Anterior cingulate cortex (tissue), 58 donors: ENCODE measurements at regions not wholly inside any gene's neighbourhood (a gene's known extent, or its start where the extent isn't known, plus 50 kb on each side); places are given as distances from the start of the nearest gene placed in this dataset.

ENCODE experiments used
- DNase-seq, 58 donors: peaks; one replicate each; lab custom pipeline; 2025; lab: John Stamatoyannopoulos, UW

DNA sequence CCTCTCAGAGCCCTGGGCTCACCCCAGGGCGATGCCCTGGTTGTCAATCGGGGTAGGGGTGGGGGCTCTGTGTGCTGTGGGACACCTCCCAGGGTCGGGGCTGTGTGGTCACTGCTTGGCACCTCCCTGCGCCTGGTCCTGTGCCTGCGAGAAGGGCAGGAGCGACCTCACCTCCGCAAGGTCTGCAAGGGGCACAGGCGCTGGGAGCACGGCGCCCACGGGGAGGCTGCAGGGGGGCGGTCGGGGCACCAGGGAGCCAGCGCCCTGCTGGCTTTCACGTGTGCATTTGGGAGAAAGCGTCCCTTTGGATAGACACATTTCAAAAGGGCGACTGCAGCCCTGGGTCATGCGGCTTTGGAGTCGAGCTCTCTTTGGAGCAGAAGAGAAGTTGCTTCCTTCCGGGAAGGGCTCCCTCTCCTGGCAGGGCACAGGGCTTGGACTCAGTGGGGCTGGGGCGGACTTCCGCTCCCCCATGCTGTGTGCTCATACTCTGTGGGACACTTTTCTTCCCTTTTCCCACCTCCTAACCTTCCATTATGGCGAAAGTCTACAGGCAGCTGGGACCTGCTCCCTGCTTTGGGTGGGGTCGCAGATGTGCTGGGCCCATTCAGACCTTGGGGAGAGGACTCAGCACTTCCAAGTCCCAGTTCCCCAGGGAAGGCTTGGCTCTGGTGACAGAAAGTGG is 52.9 kb upstream of the SLC28A3 start:
- DNase-seq, result no peak

DNA sequence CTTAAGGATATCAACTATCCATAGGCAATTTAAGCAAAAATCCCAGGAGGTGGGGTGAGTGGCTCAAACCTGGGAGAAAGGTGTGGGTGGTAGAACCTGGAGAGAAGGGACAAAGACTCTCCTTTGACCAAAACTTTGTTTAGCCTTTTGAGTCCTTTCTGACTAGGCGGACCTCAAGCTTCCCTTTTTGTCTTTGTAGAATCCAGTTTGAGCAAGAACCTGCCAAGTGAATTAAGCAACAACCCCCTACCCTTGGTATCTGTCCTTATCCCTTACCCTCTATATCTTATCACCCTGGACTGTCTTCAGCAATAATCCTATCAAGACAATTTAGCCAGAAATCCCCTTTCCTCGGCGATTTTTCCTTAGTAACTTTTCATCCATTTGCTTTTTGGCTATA is 53.5 kb upstream of the SLC28A3 start:
- DNase-seq, result no peak

DNA sequence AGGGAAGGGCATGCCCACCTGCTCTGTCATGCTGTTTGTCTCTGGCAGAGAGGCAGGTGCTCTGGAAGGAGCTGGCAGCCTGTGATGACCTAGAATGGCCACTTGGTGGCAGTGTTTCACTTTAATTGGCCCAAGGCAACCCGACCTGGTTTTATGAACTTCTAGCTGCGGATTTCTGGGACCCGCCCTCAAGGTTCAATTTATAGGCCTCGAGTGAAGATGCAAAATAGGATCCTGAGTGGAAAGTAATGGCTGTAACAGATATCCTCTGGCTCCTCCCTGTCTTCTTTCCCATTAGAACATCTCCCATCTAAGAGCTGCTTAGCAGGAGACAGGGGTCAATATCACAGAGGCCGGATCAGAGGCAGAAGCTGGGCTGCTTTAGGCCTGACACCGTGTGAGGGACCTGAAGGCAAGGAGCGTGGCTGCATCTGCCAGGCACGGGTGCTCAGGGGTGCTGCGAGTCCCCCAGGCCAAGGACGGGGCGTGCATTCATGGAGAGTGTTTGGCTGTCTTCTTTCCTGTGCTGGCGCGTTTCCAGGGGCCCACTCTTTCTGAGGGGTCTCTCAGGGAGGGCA is 56.7 kb upstream of the SLC28A3 start:
- peak in 54 of 58 donors; percentile 6 to 85 (median 44) for DNase-seq

DNA sequence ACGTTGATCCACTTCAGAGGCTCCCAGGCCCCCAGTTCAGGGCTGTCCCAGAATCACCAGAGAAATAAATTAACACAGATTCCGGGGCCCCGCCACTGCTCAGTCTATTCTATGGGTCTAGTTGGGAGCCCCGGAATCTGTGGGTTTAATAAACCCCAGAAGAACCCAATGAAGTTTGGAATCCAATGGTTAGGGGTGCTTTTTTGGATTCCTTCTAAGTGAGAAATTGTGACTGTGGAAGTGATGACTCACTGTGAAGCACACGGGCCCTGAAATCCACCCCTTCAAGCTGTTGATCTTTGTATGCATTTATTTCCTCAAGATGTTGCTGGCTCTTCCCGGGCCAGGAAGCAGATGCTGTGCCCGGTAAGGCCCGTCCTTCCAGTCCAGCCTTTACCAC is 57.3 kb upstream of the SLC28A3 start:
- DNase-seq, result no peak

DNA sequence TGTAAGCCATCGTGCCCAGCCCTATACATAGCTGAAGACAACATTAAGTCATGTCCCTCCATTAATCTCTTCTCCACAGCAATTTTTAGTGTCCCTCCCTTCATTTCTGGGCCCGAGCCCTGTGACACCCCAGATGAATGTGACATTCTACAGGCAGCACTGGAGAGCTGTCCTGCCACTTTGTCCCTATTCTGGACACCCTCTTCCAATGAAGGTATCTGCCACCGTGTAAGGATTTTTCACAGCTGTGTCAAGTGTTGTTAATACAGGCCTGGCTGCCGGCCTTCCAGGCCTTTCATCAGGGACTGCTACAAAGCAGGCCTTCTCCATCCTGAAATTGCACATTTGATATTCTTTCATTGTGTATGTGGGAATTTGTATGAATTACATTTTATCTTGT is 62.0 kb upstream of the SLC28A3 start:
- DNase-seq, result no peak

DNA sequence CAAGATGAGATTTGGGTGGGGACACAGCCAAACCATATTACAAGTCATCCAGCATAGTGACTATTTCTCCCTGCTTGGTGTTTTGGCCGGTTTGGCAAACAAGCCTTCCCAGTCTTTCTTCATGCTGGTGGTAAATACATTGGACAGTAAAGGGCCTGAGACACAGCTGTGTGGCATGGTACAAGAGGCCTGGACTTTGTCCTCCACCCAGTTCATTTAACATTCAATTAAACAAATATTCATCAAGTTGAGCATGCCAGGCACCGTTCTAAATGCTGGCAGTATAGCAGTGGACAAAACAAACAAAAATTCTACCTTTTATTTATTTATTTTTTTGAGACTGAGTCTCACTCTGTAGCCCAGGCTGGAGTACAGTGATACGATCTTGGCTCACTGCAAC is 62.7 kb upstream of the SLC28A3 start:
- no peak for DNase-seq

DNA sequence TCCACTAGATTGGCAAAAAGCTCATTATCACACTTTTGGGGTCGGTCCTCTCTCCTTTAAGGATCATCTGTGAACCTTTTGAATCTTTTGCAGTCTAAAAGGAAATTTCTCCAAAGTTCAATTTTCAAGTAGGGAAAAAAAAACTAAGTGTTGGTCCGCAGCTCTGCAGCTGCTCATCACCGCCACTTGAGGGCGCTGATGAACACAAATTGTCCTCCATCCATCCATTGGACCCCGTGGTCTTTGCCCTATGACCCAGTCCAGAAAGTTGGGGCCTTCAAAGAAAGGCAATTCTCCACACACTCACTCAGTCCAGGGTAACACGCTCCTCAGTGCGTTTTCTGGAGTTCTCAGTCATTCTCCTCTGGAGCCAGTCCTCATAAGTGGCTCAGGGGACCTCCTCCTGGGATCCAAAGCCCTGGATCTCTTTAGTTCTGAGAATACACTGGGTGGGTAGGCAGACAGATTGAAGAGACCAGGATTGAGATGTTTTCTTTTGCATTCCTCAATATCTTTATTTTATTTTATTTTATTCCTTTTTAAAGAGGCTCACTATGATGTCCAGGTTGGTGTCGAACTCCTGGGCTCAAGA is 63.6 kb upstream of the SLC28A3 start:
- DNase-seq, result peak in 1 of 58 donors; percentile 1

DNA sequence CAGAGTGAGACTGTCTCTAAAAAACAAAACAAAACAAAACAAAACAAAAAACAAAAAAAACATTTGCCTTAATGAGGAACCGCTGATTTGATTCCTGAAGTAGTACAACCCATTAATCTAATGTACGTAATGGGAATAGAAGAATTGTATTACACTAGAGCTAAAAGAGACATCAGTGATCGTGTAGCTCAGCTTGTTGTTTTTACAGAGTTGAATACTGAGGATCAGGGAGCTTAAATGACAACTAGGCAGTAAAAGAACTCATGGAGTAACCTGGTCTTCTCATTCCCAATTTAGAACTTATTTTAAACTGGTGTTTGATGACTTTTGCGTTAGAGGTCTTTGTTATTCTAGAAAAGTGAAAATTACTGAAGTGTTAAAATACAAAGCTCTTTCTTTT is 65.1 kb upstream of the SLC28A3 start:
- no peak for DNase-seq

DNA sequence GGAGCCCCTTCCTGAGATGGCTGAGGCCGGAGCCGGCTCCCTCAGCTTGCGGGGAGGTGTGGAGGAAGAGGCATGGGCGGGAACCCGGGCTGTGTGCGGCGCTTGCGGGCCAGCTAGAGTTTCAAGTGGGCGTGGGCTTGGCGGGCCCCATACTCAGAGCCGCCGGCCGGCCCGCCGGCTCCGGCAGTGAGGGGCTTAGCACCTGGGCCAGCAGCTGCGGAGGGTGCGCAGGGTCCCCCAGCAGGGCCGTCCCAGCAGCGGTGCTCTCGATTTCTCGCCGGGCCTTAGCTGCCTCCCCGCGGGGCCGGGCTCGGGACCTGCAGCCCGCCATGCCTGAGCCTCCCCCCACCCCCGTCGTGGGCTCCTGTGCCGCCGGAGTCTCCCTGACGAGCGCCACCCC is 67.9 kb upstream of the SLC28A3 start:
- DNase-seq, result no peak

DNA sequence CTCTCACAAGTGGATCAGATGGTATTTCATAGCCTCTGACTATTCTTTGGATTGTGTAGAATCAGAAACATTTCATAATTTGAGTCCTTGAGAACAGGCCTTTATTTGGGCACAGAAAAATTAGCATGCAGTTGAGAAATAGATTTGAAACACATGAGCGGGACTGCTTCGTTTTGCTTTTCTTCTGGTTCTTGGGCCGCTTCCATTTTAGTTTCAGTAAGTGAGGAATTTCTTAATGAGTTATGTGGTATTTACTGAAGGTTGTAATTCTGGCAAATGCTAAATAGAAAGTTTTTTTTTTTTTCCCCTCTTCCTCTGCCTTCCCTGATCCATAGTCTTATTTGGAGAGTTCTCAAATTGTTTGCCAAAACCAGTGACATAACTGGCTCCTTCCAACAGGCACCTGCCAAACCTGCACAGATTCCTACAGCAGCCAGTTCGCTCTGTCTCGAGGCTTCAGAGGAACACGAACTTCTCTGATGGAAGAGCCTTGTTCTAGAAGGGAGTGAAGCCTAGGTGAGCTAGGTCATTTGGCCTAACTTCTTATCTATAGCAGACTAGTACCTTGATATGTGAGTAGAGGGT is 71.2 kb upstream of the SLC28A3 start:
- peak in 4 of 58 donors; percentile 0 to 48 (median 6) for DNase-seq

DNA sequence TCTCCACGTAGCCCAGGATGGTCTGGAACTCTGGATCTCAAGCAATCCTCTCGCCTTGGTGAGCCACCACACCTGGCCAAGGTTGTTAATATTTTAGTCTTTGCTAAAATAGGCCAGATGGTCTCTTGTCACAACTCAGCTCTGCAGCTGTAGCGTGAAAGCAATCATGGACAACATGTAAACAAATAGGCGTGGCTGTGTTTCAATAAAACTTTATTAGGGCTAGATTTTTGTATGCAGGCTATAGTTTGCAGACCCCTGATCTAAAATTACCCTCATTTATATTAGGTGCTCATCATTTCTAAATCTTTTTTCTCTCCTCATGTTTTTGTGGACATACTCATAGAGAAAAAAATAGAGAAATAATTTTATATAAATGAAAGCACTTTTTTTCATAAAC is 72.1 kb upstream of the SLC28A3 start:
- no peak for DNase-seq

DNA sequence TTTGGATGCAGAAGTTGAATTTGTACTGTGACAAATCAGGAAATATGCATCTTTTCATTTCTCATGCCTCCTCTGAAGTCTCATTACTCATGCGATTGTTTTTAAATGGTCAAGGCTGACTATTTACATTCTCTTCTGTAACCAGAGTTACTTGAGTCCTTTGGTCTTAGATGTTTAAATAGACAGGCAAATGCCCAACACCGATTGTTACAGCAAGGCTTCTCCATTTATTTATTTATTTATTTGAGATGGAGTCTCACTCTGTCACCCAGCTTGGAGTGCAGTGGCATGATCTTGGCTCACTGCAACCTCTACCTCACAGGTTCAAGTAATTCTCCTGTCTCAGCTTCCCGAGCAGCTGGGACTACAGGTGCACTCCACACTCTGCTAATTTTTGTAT is 72.7 kb upstream of the SLC28A3 start:
- no peak for DNase-seq

DNA sequence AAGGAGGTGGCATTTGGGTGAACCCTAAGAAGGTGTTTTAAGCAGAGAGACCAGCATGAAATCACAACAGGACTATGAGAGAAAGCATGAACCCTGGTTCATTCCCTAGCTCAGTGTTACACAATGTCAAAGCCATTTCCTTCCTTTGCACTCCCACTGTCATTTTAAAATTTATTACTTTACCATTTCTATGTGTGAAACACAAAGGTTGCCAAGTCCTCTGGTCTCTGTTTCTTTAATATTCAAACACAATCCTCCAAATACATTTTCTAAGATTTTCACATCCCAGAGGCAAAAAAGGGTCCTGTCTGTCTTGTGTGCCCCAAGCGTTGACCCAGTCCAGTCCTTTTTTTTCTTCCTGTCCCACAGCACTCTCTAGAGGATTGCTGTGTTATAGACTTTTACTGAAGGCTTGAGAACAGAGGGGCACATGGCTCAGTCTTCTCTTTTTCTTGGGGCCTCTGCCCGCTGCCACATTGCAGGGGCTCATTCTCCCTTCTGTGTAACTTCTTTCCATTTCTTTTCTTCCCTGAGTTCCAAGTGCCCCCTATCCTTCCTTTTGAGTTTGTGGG is 78.6 kb upstream of the SLC28A3 start:
- no peak for DNase-seq

DNA sequence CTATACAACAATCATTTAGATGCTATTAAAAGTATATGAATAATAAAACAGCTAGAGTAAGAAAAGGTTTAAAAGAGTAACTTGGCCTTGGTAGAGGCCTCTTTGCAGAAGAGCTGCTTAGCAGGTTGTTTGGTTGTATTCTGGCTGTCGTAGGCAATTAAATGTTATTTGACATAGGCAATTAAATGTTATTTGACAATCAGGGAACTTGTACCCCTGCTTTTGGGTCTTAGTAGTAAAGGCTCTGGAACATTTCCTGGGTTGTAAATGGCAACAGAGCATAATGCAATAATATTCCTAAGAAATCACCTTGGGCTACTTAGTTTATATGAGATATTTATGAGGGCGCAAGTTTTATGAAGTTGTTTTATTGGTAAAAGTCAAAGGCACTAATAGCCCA is 84.4 kb upstream of the SLC28A3 start:
- no peak for DNase-seq

DNA sequence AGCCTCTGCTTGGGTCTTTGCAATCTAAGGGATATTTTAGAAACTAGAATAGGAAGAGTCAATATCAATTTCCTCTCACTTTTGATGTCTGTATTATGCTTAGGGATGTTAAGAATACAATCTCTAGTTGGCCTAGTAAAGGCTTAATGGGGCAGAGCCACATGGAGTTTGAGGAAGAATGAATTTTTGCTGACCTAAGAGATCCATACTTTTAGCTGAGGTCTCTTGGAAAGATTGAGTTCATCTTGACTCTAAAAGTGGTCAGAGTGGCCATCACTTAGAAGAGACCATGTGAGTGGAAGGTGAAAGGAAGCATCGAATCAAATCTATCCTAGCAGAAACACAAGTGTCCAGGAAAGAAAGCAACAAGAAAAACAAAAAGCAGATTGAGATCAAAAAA is 92.2 kb upstream of the SLC28A3 start:
- DNase-seq, result no peak

DNA sequence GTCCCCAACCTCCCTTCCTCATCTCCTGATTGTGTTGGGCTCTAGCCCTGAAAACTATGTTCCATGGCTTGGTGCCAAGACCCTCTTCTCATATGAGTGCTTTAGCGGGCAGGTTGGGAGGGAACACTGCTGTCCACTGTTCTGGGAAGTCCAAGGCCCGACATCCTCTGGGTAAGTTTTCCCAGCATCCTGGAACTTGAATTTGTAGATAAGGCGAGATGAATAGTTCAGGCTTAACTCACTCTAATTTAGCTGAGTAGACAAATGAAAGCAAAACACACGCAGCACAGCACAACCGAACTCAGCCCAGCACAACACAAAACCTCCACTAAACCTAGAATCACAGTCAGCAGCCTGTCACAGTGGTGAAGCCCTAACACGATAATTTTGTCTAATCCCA is 95.3 kb upstream of the SLC28A3 start:
- DNase-seq, result peak in 1 of 58 donors; percentile 14

DNA sequence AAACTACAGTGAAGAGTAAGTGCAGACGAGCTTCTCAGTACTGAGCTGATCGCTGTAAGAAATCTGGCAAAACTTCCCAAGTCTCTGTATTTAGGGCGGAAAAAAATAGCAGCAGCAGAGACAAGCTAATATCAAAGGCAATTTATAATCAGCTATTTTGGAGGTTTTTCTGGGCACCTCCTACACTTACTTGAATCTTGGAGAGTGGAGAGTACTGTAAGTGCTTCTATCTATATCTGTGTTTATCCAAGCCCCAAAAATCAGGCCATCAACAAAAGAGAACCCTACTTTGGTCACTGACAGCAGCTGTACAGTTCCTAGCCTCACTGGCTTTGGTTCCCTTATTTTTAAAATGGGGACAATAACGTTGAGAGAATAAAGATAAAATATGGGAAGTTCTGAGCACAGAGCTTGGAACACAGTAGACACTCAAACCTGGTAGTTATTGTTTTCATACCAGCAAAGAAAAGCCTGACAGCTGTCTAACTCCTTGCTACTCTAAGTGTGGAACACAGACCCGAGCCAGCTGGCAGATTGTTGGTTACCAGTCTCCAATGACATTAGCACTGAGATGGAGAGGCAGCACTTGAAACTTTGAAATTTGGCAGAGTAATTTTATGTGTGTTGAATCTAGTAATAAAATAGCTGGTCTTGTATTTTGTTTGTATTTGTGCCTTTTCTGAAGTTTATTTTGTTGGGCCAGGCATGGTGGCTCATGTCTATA is 96.0 kb upstream of the SLC28A3 start:
- DNase-seq, result peak in 35 of 58 donors; percentile 0 to 71 (median 22)

DNA sequence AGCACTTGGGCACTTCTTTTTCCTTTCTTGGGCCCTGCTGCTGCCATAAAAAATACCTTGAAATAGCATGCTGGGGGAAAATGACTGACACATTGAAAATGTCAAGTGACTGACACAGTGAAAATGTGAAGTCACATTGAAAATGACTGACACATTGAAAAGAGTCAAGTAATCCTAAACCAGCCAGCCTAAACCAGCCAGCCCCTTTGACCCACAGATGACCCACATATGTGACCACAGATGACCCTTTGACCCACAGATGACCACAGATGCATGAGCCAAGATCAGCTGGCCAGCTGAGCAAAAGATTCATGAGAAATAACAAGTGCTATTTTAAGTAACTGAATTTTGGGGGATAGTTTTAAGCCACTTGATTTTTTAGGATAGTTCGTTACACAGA is 97.8 kb upstream of the SLC28A3 start:
- no peak for DNase-seq

DNA sequence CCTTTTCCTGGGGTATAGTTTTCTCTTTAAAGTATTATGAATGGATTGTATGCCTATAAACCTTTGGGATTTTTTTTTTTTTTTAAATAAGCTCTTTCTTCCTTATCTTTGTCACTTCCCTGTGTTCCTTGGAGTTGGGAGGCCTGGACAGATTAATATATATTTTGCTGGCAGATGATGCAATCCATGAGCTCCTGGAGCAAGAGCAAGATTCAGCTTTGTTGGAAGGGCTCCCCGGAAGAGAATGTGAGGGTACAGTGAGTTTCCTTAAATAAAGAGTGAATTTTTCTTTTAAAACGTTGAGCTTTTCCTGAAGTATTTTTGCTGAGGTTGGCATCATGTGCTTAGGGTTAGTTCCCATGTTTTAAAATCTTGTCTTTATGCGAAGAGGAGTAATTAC is 98.7 kb upstream of the SLC28A3 start:
- DNase-seq, result no peak

DNA sequence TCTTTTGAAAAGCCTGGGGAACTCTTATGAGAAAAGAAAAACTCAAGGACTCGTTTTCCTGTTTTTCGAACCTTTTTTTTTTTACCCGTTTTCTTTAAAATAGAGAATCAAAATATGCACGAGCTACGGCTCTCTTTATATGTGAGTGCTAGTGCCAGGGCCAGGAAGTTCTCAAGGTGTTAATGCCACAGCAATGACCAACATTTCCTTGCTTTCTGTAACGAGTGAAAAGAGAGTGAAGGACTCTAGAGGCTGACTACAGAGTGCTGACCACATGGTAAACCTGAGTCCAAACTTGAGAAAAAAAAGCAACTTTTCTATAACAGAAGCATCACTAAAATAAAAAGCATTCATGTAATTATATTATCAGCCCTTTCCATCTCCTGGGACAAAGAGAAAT is 102.2 kb upstream of the SLC28A3 start:
- DNase-seq, result no peak

DNA sequence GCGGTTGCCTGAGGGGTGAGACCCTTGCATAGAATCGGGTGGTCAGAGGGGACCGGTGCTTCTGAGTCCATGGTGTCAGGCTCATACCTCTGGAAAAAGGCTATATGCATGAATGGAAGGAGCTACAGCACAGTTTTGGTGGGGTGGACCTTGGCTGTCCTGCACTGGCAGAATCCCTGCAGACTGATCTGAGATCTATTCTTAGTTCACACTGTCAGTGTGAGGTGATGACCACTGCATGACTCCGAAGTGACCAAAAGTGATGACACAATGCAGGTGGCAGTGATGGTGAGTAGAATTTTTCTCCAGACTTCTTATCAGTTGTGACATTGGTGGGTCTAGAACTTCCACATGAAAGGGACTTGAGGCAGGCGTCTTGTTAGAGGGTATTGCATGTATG is 105.2 kb upstream of the SLC28A3 start:
- DNase-seq, result no peak
